HG03354 (cell line): ENCODE measurements at regions not wholly inside any gene's neighbourhood (a gene's known extent, or its start where the extent isn't known, plus 50 kb on each side); places are given as distances from the start of the nearest gene placed in this dataset.

Experiments
- ATAC-seq: cut with Tn5 transposase; IDR thresholded peaks from one replicate; pipeline ENCODE4 v1.9.1; 2021; ENCODE audit warnings: mild to moderate bottlenecking; ENCODE audit not compliant: unreplicated experiment, poor library complexity, severe bottlenecking

DNA sequence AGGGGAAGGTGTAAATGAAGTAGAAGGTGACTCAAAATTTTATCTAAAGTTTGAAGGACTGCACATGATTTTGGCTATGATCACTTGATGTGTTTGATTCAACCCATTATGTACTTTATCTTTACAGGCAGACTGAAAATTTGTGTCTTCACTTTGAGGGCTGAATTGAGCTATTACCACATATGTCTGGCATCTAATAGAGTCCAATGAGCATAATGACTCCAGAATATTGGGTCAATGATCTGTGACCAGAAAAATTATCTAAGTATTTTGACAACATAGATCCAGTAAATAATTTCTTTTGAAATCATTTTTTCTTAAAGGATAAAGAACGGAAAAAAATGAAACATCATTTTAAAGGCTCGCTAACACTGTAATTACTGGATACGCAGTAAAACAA is 2810.0 kb downstream of the PCDH9 start:
- no peak for ATAC-seq

DNA sequence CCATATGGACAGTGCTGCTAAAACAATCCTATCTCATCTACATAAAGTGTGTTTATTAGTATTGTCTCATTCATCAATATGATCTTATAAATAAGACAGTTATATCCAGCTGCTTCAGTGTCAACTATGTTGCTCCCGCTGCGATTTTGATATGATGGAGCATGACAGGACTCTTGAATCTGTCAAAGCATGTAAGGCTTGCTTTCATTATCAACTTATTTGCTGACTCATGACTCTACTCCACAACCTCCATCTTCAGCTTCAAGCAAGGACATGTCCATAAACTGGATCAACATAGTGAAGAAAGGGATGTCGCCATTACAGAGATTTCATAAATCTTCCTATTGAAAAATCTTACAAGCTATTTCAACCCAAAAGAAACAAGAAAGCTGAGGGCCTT is 2812.6 kb downstream of the PCDH9 start:
- ATAC-seq, result no peak

DNA sequence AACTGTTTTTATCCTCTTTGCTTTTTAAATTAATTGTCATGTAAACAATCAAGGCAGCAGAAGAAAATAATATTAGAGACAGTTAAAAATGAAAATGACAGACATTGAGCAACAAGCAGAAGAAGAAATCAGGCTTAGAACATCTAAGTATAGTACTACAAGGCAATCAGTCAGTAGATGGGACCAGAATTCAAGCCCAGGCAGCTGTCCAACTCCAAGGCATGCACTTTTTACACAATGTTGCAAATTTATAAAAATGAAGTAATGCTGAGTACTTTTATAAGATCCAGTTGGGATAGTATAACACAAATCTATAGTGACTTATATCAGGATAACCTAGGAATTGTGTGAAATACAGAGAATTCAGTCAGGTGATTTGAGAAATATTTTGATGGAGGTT is 2815.8 kb downstream of the PCDH9 start:
- ATAC-seq, result no peak

DNA sequence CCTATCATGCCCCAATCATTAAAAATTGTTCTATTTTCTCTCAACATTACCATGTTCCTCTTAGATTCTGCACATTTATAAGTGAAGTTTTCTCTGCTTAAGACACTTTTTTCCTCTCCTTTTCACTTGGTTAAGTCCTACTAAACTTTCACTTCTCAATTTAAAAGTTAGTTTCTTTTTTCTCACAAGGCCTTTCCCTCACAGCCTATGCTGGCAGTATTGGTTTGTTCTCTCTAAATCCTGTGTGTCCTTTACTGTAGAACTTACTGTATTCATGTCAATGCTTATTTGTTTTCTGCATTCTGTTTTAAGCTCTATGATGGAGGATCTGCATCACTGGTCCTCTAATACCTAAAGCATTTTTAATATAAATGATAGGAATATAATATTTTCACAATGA is 2816.6 kb downstream of the PCDH9 start:
- ATAC-seq, result no peak

DNA sequence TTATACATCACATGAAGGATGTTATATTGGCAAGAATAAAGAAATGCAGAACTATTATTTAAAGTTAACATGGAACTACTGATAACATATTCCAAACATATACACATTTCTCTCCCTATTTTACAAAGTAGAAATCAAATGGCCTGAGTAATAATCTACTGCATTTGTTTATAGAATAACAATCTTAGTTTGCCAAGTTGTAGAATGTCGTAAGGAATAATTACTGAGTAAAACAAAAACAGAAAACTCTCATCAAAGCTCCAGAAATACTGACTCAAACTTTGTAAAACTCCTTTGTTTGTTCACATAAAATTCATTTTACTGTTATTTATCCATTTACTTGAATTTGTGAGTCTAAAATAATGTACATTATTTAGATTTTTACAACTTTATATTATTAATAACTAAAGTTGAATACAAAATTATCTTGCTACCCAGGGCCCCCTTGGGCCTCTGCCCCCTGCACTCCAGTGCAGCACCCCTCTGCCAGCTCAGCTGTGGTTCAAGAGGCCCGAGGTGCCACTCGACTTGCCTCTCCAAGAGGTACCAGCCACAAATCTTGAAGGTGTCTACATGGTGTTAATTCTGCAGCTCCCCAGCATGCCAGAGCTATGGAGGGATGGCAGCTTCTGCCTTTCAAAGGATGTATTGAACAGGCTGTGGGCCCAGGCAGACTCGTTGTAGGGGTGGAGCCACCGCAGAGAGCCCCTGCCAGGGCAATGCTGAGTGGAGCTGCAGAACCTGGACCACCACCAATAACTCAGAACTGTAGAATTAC is 2819.7 kb downstream of the PCDH9 start:
- no peak for ATAC-seq

DNA sequence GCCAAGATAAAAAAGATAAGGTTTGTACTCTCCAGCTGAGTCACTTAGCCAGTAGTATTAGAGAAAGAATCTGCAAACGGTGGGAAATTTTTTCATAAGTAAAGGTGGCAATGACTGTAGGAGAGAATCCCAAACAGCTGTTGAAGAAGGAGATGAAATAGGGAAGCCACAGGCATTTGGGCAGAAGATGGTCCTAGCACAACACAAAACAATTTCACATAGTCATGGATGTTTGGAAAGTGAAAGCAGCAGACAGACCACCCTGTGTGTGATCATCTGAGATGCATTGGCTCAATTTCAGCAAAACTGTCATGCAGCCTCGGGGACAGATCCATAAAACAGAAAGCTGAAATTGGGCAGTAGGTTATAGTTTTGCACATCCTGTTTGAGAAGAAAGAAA is 2832.4 kb downstream of the PCDH9 start:
- no peak for ATAC-seq

DNA sequence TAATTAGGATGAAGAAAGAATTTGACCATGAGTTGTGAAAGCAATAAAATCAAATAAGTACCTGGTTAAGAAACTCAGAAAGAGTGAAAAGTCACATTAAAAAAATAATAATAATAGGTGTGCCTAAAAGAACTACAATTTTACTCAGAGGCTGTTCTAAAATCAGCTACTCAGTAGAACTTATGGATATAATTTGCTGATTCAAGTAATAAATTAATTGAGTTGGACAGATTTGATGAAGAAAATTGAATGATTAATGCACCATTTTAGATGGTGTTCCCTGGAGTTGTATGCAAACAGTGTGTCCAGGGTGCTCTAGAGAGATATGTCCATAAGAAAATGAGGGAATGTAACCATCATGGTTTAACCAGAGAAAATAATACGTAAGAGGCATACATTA is 2852.5 kb downstream of the PCDH9 start:
- no peak for ATAC-seq

DNA sequence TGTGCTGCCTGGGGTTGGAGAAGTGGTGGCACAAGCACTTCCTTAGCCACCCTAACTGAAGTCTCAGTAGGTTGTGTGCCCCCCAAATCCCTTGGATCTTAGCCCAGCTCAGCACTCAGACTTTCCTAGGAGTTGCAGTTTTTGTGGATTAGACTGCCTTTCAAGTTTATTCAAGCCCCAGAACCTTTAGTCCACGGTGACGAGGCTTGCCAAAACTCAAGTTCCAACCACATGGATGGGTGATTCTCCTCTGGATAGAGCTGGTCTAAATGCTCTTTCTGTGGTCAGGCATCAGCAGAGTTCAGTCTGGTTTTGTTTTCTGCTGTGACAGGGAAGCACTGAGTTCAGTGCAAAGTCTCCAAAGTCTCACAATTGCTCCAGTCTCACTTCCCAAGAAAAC is 2858.7 kb downstream of the PCDH9 start:
- no peak for ATAC-seq

DNA sequence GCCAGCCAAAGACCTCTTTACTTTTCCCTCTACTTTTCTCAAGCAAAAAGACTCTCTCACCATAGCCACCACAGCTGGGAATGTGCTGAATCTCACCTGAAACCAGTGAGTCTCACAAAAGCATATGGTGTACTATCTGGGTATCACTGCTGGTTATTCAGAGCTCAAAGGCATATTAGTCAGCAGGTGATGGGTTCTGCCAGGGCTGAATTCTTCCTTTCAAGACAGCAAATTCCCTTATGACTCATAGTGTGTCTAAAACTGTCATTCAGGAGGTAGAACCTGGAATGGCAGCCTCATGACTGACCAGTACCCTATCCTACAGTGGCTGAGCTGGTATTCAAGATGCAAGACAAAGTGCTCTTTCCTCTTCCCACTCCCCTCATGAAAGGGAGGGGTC is 2859.1 kb downstream of the PCDH9 start:
- ATAC-seq, result no peak

DNA sequence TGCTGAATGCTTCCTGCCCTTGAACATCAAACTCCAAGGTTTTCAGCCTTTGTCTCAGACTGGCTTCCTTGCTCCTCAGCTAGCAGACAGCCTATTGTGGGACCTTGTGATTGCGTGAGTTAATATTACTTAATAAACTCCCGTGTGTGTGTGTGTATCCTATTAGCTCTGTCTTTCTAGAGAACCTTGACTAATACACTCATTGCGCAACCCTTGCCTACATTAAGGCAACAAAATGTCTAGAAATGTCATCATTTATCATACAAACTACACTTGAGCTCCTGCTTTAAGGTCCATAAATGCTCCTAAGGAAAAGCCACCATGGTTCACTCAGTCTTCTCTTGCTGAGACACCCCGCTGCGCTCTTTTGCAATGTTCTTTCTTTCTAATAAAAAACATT is 2861.0 kb downstream of the PCDH9 start:
- no peak for ATAC-seq

DNA sequence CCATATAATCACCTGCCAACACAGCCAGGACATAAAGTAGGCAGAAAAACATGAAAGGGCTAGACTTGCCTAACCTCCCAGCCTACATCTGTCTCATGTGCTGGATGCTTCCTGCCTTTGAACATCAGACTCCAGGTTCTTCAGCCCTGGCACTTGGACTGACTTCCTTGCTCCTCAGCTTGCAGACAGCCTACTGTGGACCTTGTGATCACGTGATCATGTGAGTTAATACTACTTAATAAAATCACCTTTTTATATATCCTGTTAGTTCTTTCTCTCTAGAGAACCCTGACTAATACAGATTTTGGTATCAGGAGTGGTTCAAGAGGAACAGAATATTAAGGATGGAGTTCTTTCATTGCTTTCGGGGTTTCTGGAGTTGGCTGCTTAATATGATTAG is 2867.6 kb downstream of the PCDH9 start:
- ATAC-seq, result no peak

DNA sequence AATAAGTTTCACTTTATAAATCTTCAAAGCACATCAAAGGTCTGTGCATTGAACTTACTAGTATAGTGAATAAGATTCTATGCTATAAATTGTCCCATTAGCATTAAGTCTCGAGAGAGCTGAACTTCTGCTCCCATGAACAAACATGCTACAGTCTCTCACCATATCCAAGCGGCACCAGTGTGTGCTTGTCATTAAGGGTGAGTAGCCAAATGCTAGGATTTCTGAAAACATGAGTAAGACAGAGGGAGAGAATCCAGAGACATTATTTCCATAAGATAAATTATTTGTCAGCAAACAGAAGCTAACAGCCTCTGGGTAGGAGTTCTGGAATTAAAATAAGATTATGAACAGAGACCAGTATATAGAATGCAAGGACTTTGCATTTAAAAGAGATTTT is 2882.5 kb downstream of the PCDH9 start:
- ATAC-seq, result no peak

DNA sequence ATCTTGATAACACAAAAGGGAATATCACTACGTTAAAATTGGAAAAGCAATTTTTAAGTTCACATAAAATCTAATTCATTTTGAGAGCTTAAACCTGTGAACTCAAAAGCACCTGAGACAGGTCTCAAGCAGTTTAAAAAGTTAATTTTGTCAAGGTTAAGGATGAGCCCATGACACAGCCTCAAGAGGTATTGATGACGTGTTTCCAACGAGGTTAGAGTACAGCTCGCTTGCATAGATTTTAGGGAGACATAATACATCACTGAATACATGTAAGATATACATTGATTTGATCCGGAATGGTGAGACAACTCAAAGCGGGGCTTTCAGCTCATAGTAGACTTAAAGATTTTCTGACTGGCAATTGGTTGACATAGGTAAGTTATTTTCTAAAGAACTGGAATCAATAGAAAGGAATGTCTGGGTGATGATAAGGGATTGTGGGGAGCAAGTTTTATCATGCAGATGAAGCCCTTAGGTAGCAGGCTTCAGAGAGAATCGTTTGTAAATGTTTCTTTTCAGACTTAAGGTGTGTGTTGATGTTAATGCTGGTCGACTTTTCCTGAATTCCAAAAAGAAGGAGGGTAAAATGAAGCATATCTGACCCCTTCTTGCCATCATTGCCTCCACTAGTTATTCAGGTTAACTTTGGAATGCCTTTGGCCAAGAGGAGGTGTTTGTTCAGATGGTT is 2890.6 kb downstream of the PCDH9 start:
- no peak for ATAC-seq

DNA sequence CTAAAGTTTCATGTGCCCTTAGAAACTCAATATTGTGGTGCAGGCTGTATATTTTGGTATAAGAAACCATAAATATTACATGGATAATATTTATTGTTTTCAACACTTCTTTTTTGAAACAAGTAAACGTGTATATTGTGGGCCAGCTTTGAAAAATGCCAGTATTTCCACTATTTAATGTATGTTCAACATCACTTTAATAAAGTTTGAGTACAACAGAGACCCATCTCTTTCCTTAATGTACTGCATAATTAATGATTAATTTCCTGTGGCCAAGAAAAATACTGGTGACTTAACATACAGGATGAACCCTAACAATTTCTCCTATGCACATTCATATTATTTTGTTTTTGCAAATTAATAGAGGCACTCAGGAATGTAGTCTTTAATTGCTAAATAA is 2891.5 kb downstream of the PCDH9 start:
- no peak for ATAC-seq

DNA sequence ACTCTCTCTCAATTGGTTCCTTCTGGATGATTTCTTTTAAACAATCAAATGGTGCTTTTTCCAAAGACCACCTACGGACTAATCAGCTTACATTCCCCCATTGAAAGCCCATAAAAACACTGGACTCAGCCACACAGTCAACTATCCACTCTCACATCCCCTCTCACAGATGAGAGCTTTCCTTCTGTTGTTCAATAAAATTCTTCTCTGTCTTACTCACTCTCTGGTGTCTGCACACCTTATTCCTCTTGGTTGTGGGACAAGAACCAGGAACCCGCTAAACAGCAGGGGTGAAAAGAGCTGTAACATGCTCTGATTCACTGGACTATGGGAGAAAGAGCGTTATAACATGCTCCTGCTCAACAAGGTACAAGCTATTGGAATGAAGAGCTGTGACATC is 2896.2 kb downstream of the PCDH9 start:
- no peak for ATAC-seq

DNA sequence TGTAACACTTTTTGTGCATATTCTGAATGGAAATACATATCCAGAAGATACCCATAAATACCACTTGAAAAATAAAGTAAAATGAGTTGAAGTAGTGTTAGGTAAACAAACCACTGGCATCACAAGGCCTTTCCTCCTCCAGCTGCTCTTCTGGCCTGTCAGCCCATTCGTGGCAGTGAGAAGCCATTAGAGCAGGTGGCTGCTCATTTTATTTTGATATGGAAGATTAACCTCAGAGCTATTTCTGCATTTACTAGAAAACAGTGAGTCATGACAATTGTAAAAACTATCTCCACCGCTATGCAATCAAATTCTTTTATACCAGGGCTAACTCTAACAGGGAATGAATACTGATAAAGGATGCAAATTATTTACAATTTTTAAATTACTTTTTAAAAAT is 2898.1 kb downstream of the PCDH9 start:
- no peak for ATAC-seq

DNA sequence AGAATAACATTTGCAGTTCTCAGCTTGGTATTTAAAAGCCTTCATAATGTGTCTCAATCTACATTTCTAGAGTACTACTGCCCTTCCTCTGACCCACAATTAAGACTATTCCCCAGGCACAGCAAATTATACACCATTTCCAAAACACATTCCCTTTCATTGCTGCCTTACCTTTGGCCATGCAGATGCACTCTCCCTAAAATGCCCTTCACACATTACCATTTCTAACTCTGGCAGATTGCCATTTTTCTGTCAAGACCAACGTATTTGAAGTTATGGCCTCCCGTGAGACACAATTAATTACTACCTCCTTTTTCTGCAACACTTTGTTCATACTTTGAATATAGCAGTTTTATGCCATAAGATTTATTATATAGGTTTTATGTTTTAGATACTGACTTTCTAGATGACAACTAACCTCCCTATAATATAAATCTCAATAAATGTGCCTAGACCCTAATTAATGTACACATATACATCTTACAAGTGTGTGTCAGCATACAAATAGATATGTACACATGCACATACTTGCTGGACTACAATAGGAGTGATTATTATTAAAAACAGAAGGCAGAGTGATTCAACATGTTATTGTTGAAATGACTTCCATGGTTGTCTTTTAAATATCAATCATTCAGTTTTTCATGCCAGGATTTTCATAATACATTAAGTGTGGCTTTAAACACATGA is 2902.5 kb downstream of the PCDH9 start:
- no peak for ATAC-seq

DNA sequence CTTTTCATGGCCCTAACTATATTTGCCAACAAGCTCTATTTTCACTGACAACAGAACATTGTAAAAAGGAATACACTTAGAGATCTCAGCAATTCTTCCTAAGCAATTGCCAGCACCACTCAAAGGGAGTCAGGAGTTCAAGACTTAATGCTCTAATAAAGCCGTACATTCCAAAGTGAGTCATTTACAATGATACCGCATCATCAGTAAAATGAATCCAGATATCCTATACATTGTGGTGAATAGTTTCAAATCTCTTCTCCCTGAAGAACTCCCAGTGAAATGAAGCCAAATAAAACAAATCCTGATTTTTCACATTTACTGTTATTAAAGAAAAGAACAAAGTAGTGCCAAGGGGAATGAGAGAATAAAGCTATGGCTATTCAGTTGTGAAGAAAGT is 2898.7 kb upstream of the PCDH20 start:
- ATAC-seq, result no peak

DNA sequence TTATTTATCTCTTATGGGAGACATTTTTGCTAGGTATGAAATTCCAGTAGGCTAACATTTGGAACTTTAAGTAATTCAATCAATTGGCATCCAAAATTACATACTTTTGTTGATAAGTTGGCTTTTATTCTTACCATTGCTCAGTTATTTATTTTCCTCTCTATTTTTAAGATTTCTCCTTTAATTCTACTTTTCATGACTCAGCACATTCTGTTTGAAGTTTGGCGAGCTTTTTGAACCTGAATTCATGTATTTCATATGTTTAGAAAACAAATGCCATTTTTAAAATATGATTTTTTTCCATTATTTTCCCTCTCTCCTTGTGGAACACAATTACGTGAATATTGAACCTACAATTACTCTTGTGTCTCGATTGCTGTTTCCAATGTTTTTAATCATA is 2896.3 kb upstream of the PCDH20 start:
- ATAC-seq, result no peak

DNA sequence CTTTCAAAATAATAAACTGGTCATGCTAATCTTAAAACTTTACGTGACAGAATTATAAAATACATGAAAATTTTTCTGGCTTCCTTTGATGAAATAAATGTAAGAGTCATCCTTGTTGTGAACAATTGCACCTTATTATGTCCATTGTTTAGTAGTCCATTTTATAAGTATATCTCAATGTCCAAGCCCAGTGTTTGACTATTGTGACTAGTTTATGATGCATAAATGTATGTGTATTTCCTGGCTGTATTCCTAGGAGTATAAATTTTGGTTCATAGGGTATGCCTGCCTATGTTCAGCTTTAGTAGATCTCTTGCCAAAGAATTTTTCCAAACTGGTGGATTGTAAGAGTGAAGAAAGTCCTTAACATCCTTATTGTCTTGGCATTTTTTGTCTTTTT is 2895.5 kb upstream of the PCDH20 start:
- no peak for ATAC-seq

DNA sequence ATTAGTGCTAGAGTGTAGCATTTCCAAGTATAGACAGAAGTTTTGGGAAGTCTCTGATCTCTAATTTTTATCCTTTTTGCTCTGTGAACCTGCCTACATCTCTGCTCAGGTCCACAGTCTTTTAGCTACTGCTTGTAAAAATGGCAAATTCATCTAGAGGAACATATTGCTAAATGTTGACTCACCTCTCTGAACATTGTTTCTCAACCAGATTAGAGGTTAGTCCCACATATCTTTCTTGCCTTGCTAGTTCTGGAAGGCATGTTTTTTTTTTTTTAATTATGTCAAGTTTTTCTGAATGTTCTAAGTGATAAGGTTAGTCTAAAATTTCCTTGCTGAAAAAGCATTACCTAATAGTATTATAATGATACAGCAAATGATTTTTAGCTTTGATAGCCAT is 2889.6 kb upstream of the PCDH20 start:
- no peak for ATAC-seq
